ENCODE measurements at regions not wholly inside any gene's neighbourhood (a gene's known extent, or its start where the extent isn't known, plus 50 kb on each side); places are given as distances from the start of the nearest gene placed in this dataset.
"Not testable (repeated sequence)": the region's sequence is repeated elsewhere in the genome, so short reads cannot be mapped to it uniquely, and the experiment has no call there.

DNA sequence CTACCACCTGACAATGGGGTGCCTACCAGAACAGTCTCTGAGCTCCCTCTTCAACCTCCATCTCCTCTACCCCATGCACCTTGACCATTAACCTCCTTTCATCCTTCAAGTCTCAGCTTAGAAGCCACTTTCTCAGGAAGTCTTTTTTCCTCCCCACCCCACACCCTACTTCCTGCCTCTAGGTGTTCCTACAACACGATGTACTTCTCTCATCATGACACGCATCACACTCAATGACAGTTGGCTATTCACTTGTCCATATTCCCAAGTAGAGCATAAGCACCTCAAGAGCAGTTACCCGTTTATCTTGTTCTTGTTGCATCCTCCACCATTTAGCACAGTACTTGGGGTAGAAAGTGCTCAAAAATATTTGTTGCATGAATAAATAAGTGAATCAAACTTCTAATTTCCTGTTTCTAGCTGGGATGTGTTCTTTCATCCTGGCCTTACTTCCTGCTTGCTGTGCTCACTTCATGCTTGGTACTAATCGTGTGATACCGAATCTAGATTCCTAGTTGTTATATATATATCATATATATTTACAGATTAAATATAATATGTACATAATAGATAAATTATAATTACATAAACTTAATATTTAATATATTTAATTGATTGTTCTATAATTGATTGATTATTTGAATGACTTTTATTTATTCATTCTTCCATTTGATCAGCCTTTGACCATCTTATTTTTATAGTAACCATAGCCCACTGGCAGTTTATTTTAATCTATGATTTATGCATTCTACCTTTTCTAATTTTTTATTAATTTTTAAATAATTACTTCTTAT lies 177.5 kb upstream of the TMEM45B start:
- no peak for DNase-seq

DNA sequence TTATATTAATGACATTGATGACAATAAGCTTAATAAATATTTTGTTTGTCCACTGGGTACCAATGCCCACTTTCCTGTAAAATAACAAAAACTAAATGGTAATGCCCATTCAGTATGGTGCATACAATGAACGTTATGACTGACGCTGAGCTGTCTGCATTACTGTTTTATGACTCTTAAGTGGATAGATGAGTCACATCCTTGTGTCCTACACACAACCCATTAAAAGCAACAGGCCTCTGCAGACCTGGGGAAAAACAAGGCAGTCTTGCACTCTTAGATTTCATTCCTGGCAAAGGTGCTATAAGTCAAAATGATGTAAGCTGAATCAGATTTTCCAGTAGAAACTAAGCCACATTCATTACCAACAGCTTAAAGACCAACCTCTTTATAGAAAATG lies 176.3 kb upstream of the TMEM45B start:
- no peak for DNase-seq

DNA sequence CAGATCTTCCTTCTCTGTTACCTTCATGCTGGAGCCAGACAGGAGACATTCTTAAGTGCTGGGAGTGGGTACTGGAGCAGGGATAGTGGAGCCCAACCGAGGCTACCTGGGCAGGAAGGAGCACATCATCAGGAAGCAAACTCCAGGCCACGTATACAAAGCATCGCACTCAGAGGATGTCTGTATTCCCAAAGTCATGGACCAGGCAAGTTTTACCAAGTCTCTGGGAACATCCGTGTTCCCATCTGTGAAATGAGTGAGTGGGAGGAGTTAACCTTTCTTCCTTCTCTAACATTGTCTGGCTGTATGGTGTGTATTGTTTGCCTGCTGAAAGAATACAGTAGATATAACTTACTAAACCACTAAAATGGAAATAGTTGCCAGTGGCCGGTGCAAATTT lies 175.0 kb upstream of the TMEM45B start:
- DNase-seq: no peak

DNA sequence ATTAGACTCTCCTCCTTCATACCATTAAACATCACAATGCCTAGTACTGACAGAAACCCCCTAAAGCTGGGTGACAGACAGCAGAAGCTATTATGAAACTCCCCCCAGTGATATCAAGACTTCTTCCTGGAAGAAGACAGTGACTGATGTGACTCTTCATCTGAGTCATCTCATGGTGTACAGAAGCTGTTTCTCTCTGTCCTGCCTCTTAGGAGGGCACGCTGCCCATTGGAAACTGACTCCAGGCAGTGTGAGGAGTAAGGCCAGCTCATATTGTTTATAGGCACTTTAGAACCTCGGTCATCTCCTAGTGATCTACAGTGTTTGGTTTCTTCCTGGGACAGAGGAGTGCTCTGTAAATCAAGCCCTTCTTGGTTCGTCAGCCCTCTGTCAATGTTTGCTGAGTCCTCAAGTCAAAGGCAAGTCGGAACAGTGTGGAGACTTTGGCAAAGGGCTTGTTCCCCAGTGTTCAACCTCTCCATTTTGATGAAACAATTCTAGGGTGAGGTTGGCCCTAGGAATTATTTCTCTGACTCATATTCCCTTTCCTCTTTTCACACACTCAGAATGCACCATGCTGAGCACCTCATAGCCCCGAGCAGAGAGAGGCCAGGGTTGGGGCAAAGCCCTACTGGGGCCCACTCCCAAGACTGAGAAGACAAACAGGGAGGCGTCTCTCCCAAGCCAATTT lies 172.5 kb upstream of the TMEM45B start:
- no peak for DNase-seq

DNA sequence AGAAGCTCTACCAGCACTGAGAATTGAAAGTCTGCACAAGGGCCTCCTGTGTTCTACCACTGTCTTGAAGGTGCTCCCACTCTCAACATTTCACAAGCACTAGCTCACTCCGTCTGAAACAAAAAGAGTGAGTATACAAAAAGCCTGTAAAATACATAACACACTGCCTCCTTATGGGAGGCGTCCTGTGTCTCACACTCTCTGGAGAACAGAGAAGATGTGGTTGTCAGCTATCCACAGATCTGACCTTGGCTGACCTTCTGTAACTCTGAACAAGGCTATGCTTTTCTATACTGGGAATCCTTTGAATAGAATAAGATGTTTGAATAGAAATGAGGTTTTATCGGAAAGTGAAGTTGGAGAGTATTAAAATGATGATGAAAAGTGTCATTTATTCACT lies 171.3 kb upstream of the TMEM45B start:
- DNase-seq: no peak

DNA sequence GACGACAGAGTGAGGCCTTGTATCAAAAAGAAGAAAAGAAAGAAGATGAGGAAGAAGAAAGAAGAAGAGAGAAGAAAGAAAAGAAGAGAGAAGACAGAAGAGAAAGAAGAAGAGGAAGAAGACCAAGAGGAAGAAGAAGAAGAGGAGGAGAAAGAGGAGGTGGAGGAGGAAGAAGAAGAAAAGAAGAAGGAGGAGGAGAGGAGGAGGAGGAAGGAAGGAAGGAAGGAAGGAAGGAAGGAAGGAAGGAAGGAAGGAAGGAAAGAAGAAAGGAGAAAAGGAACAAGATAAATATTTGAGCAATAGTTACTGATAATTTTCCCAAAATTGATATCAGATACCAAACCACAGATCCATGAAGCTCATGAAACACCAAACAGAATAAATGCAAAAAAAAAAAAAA lies 169.7 kb upstream of the TMEM45B start:
- DNase-seq: no peak

DNA sequence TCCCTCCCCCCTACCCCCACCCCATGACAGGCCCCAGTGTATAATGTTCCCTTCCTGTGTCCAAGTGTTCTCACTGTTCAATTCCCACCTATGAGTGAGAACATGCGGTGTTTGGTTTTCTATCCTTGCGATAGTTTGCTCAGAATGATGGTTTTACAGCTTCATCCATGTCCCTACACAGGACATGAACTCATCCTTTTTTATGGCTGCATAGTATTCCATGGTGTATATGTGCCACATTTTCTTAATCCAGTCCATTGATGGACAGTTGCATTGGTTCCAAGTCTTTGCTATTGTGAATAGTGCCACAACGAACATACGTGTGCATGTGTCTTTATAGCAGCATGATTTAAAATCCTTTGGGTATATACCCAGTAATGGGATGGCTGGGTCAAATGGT lies 165.6 kb upstream of the TMEM45B start:
- DNase-seq: not testable (repeated sequence)

DNA sequence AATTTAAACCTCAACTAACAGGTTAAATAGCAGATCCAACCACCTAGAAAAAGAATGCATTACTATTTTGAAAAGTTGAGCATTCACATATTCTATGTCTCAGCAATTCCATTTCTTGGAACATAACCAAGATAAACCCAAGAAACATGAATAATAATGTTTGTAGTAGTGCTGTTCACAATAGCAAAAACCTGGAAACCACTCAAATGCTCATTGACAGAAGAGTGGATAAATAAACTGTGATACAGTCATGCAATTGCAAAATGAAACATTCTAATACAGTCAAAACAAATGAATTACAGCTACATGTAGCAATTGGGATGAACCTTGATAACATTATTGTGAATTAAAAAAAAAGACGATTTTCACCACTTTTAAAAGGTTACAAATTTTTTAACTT lies 162.8 kb upstream of the TMEM45B start:
- DNase-seq: no peak

DNA sequence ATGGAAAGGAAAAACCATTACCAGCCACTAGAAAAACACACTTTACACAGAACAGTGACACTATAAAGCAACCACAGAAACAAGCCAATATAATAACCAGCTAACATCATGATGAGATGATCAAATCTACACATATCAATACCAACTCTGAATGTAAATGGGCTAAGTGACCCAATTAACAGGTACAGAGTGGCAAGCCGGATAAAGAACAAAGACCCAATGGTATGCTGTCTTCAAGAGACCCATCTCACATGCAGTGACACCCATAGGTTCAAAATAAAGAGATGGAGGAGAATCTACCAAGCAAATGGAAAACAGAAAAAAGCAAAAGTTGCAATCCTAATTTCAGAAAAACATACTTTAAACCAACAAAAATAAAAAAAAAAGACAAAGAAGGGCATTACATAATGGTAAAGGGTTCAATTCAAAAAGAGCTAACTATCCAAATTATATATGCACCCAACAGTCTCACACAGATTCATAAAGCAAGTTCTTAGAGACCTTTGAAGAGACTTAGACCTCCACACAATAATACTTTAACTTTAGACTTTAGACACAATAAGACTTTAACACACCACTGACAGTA lies 160.3 kb upstream of the TMEM45B start:
- DNase-seq: no peak

DNA sequence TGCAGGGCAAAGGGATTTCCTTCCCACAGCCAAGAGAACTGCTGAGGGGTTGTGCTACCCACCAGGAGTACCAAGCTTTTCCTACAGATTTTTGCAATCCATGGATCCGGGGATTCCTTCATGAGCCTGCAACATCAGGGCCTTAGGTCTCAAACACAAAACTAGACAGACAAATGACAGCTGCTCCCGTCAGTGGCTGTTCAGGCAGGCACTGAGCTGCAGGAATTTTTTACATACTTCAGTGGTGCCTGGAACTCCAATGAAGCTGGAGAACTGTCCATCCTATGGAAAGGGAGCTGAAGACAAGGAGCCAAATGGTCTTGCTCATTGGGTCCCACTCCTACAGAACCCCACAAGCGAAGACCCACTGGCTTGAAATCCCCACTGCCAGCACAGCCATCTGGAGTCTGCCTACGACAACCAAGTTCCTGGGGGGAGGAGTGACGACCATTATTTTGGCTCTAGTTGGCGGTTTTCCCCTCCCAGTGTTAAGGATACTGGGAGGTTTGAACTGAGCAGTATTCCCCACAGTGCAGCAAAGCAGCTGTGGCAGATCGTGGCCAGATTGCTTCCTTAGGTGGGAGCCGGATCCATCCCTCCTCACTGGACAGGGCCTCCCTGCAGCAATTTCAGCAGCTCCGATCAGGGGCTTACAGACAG lies 157.7 kb upstream of the TMEM45B start:
- DNase-seq: no peak

DNA sequence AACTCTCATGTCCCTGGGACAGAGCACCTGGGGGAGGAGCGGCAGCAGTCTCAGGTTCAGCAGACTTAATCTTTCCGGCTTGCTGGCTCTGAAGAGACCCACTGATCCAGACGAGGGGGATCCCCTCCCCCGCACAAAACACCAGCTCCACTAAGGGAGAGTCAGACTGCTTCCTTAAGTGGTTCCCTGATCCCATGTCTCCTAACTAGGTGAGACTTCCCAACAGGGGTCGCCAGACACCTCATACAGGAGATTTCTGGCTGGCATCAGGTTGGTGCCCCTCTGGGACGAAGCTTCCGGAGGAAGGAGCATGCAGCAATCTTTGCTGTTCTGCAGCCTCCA lies 157.2 kb upstream of the TMEM45B start:
- DNase-seq: no peak

DNA sequence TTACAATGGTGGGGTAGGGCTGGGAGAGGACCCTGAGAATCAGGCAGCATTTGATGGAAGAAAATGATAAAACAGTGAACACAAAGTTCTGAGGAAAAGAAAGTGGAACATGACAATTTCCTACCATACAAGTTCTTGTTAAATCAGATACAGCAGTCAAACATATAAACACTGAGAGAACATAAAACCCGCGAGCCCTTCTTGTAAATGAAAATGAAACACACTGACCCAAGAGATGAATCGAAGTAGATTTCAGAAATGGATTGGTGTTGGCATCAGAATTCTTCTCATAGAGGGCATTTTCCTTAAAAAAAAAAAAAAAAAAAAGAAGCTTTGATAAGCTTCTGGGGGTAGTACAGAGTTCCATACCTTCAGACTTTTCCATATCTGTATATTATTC lies 134.7 kb upstream of the TMEM45B start:
- DNase-seq: no peak

DNA sequence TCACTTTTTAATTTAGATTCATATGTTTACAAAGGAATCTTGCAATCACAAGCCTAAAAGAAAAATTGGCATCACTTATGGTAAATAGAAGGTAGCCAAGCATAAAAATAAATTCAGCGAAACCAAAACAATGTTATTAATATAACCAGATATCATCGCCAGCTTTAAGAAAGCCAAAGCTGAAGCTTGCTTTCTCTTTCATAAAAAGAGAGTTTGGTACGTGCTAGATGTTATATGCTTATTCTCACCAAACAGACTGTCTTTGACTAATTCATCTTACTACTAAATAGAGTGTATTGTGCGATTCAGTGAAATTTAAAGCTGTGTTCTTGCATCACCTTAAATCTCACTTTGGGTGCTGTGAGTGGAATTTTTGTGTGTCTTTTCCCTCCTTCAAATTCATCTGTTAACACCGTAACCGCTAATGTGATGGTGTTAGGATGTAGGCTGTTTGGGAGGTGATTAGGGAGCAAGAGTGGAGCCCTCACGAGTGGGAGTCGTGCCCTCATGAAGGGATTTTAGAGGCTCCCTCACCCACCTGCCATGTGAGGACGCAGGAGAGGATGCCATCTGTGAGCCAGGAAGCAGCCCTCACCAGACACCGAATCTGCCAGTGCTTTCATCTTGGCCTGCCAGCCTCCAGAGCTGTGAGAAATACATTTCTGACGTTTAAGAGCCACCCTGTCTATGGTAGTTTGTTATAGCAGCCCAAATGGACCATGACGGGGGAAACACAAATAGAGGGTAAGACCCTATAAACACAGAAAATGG lies 134.1 kb upstream of the TMEM45B start:
- no peak for DNase-seq

DNA sequence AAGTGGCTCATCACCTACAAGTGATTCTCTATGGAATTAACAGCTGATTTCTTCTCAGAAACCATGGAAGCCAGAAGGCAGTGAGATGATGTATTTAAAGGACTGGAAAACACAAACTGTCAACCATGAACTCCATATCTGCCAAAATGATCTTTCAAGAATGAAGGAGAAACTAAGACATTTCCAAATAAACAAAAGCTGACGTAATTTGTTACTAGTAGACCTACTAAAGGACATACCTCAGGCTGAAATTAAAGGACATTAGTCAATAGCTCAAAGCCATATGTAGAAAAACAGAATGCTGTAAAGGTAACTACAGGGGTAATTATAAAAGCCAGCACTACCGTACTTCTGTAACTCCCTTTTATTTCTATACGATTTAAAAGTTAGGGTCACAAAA lies 129.4 kb upstream of the TMEM45B start:
- DNase-seq: no peak

DNA sequence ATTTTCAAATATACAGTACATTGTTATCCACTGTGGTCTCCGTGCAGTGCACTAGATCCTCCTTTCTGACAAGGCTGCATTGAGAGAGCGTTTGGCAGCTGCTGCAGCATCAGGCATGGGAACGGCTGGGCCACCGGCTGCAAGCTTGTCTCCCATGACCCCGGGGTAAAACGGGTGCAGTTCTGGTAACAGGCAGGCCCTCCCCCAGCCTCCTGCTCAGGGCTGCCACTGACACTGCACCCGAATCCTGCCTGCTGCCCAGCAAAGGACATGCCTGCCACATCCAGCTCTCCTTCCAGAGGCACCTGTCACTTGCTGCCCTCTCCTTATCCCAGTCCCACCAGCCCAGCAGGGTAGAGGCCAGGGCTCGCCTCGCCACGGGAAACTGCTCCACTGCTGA lies 124.5 kb upstream of the TMEM45B start:
- DNase-seq: no peak

DNA sequence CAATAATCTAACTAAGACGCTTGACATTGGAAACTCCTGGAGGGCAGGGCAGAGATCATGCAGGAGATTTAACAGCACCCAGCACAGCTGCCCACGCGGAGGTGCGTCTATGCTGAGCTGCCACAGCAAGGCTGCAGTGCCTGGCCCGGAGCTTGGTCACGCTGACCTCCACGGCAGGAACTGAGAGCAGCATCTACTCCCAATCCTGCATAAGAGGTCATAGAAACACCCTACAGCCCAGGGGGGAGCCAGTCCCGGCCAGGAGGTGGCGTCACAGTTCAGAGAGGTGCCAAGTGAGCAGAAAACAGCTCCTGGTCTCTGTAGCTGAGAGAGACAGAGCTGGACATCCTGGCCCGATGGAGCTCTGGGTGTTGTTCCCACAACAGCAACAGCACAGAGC lies 121.1 kb upstream of the TMEM45B start:
- no peak for DNase-seq

DNA sequence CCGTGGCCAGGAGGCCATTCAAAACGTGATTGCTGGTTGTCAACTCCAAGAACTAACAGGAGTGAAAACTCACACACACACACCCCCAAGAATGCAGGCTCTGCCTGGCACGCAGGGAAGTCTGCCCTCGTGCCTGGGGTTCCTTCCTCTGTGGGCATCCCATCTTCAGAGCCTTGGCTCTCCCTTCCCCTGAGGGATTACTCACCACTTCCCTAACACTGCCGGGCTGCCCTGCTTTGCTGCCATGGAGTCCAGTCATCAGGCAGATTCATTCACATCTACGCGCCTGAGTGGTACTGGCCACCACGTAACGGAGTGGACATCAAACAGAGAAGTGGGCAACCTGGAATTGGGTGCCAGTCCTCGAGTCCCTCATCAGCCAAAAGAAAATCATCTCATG lies 120.7 kb upstream of the TMEM45B start:
- DNase-seq: no peak

DNA sequence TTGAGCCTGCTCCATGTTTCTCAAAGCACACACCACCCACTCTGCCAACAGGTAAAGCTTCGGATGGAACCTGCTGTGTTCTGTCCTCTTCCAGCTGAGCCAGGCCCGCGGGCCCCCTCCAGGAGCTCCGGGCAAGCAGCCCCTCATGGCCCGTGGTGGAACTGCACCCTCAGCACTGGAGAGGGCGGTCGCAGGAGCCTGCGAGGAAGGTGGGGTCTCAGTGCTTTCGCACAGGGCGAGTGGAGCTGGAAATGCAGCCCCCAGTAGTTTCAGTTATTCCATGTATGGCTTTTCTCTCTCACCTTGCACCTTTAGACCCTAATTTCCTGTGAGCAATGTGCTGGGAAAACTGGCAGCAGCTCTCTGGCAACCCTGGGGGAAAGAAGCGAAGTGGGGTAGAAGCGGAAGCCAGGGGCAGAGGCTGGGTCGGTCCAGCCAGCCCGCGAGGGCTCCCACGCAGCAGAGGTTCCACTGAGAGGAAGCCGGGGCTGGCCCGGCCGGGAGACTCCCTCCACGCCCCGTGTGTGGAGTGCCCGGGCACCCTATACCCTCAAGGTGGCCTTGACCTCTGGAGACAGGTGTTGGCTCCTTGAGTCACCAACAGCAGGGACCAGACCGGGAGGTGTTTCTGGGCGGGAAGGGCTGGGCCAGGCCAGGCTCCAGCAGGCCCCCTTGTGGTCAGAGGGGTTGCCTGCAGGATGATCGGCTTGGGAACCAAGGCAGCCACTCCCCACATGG lies 119.9 kb upstream of the TMEM45B start:
- DNase-seq: no peak

DNA sequence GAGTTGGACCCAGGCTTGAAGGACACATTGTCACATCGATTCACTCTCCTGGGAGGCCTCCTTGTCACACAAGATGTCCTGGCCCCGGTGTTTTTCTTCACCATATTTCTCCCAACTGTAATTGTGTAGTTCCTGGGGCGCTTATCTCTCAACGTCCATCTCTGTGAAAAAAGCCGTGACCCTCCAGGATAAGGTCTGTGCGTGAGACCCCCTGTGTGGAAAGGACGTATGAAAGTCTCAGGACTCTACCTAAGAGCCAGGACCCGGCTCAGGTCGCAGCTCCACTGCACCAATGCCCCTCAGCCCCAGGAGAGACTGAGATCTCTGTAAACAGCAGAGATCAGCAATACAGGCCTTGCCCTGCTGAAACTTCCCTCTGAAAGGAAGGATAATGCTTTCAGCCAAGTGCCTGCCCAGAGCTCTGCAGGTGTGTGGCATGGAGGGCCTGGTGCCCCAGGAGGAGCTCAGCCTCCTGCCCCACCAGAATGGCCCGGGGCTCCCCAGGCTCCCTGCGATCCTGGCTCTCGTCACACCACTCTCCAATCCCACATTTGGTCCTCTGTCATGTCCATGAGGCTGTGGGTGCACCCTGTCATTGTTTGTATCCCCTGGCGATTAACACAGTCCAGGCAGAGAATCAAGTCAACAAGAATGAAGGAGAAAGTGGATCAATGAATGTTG lies 119.2 kb upstream of the TMEM45B start:
- DNase-seq: no peak

DNA sequence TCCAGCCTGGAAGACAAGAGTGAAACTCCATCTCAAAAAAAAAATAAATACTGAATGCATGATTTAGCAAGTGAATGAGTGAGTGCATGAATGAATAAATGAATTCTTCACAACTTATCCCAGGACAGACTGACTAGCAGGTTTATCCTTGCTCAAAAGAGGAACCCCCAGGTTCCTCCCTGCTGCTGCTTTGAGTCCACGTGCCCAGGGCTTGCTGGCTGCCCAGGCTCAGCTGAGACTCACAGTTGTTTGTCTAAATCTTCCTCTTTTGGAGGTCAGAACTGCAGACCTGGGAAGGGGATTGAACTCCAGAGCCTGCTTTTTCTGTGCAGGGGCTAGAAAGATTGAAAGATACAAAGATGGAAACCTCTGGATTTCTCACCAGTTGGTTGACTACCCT lies 117.4 kb upstream of the TMEM45B start:
- DNase-seq: no peak

DNA sequence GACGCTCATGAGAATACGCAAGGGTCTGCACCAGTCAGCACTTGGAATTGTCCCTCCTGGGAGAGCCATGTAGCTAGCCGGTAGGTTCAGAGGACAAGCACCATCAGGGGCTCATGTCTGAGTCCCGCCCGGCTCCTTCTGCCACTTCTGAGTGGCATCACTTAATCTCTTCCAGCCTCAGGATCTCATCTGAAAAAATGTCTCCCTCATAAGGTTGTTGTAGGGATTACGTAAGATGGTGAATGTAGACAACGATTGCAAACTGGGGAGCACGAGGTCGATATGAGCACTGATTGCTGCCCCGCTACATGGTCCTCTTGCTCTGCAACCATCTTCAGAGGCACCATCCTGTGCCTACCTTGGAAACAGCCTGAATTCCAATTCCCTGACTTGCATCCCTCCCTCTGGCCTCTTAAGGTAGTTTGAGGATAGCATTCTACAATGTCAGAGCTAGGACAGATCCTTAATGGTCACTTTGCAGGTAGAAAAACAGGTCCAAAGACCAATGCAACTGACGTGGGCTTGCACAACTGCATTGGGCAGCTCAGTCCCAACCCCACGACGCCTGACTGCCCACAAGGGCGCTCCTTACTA lies 115.8 kb upstream of the TMEM45B start:
- DNase-seq: no peak
